ENCODE measurements at regions not wholly inside any gene's neighbourhood (a gene's known extent, or its start where the extent isn't known, plus 50 kb on each side); places are given as distances from the start of the nearest gene placed in this dataset.
"Not testable (repeated sequence)": the region's sequence is repeated elsewhere in the genome, so short reads cannot be mapped to it uniquely, and the experiment has no call there.

DNA sequence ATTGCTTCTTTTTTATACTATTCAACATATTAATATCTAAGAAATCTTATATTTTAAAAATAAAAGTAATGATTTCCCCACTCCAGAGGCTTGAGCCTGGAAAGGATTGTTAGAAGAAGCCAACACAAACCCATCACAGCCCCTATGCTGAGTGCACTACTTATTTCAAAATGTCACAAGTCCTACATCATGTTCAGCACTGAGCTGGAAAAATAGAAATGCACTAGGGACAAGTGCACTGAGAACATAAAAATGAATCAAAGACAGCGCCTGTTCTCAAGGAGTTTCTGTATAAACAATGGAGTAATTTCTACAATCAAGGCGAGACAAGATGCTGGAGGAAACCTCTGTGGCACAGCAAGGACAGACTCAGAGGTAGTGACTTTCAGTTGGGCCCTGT is 155.0 kb downstream of the TXNL1 start:
- DNase-seq (ENCODE audit: low read depth, low spot score) (no peak), ATAC-seq (no peak)
- TF ChIP-seq, protein P1, sequence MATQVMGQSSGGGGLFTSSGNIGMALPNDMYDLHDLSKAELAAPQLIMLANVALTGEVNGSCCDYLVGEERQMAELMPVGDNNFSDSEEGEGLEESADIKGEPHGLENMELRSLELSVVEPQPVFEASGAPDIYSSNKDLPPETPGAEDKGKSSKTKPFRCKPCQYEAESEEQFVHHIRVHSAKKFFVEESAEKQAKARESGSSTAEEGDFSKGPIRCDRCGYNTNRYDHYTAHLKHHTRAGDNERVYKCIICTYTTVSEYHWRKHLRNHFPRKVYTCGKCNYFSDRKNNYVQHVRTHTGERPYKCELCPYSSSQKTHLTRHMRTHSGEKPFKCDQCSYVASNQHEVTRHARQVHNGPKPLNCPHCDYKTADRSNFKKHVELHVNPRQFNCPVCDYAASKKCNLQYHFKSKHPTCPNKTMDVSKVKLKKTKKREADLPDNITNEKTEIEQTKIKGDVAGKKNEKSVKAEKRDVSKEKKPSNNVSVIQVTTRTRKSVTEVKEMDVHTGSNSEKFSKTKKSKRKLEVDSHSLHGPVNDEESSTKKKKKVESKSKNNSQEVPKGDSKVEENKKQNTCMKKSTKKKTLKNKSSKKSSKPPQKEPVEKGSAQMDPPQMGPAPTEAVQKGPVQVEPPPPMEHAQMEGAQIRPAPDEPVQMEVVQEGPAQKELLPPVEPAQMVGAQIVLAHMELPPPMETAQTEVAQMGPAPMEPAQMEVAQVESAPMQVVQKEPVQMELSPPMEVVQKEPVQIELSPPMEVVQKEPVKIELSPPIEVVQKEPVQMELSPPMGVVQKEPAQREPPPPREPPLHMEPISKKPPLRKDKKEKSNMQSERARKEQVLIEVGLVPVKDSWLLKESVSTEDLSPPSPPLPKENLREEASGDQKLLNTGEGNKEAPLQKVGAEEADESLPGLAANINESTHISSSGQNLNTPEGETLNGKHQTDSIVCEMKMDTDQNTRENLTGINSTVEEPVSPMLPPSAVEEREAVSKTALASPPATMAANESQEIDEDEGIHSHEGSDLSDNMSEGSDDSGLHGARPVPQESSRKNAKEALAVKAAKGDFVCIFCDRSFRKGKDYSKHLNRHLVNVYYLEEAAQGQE (IDR thresholded peaks at IDR 0.05; ENCODE audit: insufficient read depth in 1 of 2, low read depth in 2 of 2, low read length in 1 of 2) = no peak
- TF ChIP-seq TCF7L2 (IDR thresholded peaks at IDR 0.05; ENCODE audit: low read depth, low read length) = no peak
- TF ChIP-seq SIN3A (IDR thresholded peaks at IDR 0.05; ENCODE audit: borderline replicate concordance, insufficient read depth, low read depth, low read length) = no peak
- TF ChIP-seq, protein P2, sequence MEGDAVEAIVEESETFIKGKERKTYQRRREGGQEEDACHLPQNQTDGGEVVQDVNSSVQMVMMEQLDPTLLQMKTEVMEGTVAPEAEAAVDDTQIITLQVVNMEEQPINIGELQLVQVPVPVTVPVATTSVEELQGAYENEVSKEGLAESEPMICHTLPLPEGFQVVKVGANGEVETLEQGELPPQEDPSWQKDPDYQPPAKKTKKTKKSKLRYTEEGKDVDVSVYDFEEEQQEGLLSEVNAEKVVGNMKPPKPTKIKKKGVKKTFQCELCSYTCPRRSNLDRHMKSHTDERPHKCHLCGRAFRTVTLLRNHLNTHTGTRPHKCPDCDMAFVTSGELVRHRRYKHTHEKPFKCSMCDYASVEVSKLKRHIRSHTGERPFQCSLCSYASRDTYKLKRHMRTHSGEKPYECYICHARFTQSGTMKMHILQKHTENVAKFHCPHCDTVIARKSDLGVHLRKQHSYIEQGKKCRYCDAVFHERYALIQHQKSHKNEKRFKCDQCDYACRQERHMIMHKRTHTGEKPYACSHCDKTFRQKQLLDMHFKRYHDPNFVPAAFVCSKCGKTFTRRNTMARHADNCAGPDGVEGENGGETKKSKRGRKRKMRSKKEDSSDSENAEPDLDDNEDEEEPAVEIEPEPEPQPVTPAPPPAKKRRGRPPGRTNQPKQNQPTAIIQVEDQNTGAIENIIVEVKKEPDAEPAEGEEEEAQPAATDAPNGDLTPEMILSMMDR (IDR thresholded peaks at IDR 0.05) = no peak
- no peak for TF ChIP-seq POLR2AphosphoS5 (IDR thresholded peaks at IDR 0.05; ENCODE audit: low read depth, low read length)
- BruUV-seq (replicated peaks) = no TSS peak
- Histone ChIP-seq H3K9me3 (ENCODE audit: control insufficient read depth, insufficient read depth, low read depth, low read length) (no peaks in the 10 kb centered on the region), H3K36me3 (ENCODE audit: control insufficient read depth, insufficient read depth, low read length) (no peaks in the 10 kb centered on the region), H3K4me3 (ENCODE audit: low read depth in 2 of 2, low read length in 2 of 2) (no peak overlapping the region), H3K27ac (ENCODE audit: low read length) (no peak overlapping the region), H3K4me1 (ENCODE audit: control insufficient read depth, insufficient read depth, low read length) (no peaks in the 10 kb centered on the region), H3K27me3 (ENCODE audit: control insufficient read depth, insufficient read depth, low read length) (no peaks in the 10 kb centered on the region)
- in situ Hi-C loops (cut with HindIII; ENCODE audit: low pct_unique_long_range_greater_than_20kb, low sequenced_read_pairs) = no loop called here
- ChIA-PET POLR2A (no interaction called here), CTCF (no interaction called here)
- intact Hi-C loops (cut with micrococcal nuclease; ENCODE audit: unreplicated experiment) = no loop called here

DNA sequence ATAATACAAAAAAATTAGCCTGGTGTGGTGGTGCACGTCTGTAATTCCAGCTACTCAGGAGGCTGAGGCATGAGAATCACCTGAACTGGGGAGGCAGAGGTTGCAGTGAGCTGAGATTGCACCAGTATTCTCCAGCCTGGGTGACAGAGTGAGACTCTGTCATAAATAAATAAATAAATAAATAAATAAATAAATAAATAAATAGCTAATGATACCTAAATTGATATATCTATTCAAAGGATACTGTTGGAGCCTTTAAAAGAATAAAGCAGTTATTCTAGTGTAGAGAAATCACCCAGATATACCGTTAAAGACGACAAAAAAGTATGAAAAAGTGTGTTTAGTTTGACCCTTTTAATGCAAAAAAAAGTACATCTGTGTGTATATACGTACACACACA is 155.6 kb downstream of the TXNL1 start:
- DNase-seq (ENCODE audit: low read depth, low spot score); H3K4me1 ChIP-seq (ENCODE audit: control insufficient read depth, insufficient read depth, low read length); H3K4me3 ChIP-seq (ENCODE audit: low read depth in 2 of 2, low read length in 2 of 2); H3K27ac ChIP-seq (ENCODE audit: low read length); ATAC-seq; intact Hi-C loops (cut with micrococcal nuclease; ENCODE audit: unreplicated experiment); H3K27me3 ChIP-seq (ENCODE audit: control insufficient read depth, insufficient read depth, low read length); H3K36me3 ChIP-seq (ENCODE audit: control insufficient read depth, insufficient read depth, low read length); H3K9me3 ChIP-seq (ENCODE audit: control insufficient read depth, insufficient read depth, low read depth, low read length); in situ Hi-C loops (cut with HindIII; ENCODE audit: low pct_unique_long_range_greater_than_20kb, low sequenced_read_pairs); POLR2A ChIA-PET; CTCF ChIA-PET; BruUV-seq (replicated peaks): not testable (repeated sequence)

DNA sequence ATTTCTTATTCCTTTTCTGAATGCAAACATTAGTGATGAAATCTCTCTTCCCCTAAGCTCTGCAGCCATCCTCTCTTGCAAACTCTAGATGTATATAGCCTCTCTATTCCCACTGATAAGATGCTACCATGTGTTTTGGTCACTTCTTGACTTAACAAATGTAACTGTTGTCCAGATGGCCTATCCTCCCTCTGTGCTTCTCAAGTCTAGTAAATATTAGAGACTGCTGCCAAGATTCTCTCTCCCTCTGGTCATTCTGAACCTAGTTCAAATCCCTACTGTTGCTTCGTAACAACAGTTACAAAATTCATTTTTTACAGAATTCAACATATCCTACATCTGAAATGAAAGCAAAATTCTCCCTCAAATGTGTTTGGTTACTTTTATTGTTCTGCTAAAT is 156.6 kb downstream of the TXNL1 start:
- in situ Hi-C loops (cut with HindIII; ENCODE audit: low pct_unique_long_range_greater_than_20kb, low sequenced_read_pairs) (no loop called here), intact Hi-C loops (cut with micrococcal nuclease; ENCODE audit: unreplicated experiment) (no loop called here)
- Histone ChIP-seq H3K36me3 (ENCODE audit: control insufficient read depth, insufficient read depth, low read length) (no peaks in the 10 kb centered on the region), H3K27me3 (ENCODE audit: control insufficient read depth, insufficient read depth, low read length) (no peaks in the 10 kb centered on the region), H3K9me3 (ENCODE audit: control insufficient read depth, insufficient read depth, low read depth, low read length) (no peaks in the 10 kb centered on the region), H3K4me3 (ENCODE audit: low read depth in 2 of 2, low read length in 2 of 2) (no peak overlapping the region), H3K4me1 (ENCODE audit: control insufficient read depth, insufficient read depth, low read length) (no peaks in the 10 kb centered on the region), H3K27ac (ENCODE audit: low read length) (no peak overlapping the region)
- DNase-seq (ENCODE audit: low read depth, low spot score) = no peak
- no TSS peak for BruUV-seq (replicated peaks)
- TF ChIP-seq, protein P1 (IDR thresholded peaks at IDR 0.05; ENCODE audit: insufficient read depth in 1 of 2, low read depth in 2 of 2, low read length in 1 of 2) = no peak
- TF ChIP-seq POLR2AphosphoS5 (IDR thresholded peaks at IDR 0.05; ENCODE audit: low read depth, low read length) (no peak), SIN3A (IDR thresholded peaks at IDR 0.05; ENCODE audit: borderline replicate concordance, insufficient read depth, low read depth, low read length) (no peak), TCF7L2 (IDR thresholded peaks at IDR 0.05; ENCODE audit: low read depth, low read length) (no peak)
- TF ChIP-seq, protein P2 (IDR thresholded peaks at IDR 0.05) = no peak
- ATAC-seq = no peak
- CTCF ChIA-PET = no interaction called here
- POLR2A ChIA-PET = no interaction called here

Measured in Panc1 (cell line).